CD4-positive, alpha-beta T cell (primary cell): ENCODE measurements at regions not wholly inside any gene's neighbourhood (a gene's known extent, or its start where the extent isn't known, plus 50 kb on each side); places are given as distances from the start of the nearest gene placed in this dataset.
A peak's percentile ranks its signal among the peaks of the same experiment; 100 is the strongest.

Source experiments
- ATAC-seq: fragments of 200-7000 bp; cut with Tn5 transposase; one replicate; pipeline ENCODE4 v1.10.0; 2022; ENCODE audit warnings: mild to moderate bottlenecking; ENCODE audit not compliant: poor library complexity
- CTCF ChIA-PET: fragments of 350-600 bp; sonication (Branson Sonifier 250); formaldehyde crosslinking; loops from one replicate; lab custom pipeline; 2021; ENCODE audit warnings: antibody characterized with exemption, inconsistent platforms; lab: Charles Lee
- POLR2A ChIA-PET: fragments of 350-600 bp; sonication (Branson Sonifier 250); formaldehyde crosslinking; loops from one replicate; lab custom pipeline; 2021; ENCODE audit warnings: antibody characterized with exemption, inconsistent platforms; lab: Charles Lee
- DNase-seq, 14 experiments: peaks; one replicate each; pipeline ENCODE4 v3.0.0-alpha.2; 2013 to 2020; ENCODE audit warnings: mixed read lengths in 2 of 14
- H3K27ac ChIP-seq, 2 donors: one replicate each; pipeline versions ENCODE4 v1.5.1 to v1.7.0; 2013; ENCODE audit warnings: low read length in 2 of 2, low read depth in 1 of 2, mild to moderate bottlenecking in 1 of 2
- H3K27me3 ChIP-seq, 2 experiments: 1 replicate in 1 of 2; 2 replicates in 1 of 2; pipeline versions ENCODE4 v1.6.1 to v1.7.0; 2013; ENCODE audit warnings: low read length in 2 of 2, control low read depth in 1 of 2, mild to moderate bottlenecking in 1 of 2, moderate library complexity in 1 of 2; ENCODE audit not compliant: insufficient read depth in 2 of 2, control insufficient read depth in 1 of 2
- H3K36me3 ChIP-seq: one replicate; pipeline ENCODE4 v1.6.1; 2013; ENCODE audit warnings: low read length, control low read depth; ENCODE audit not compliant: insufficient read depth
- H3K4me1 ChIP-seq: one replicate; pipeline ENCODE4 v1.6.1; 2013; ENCODE audit warnings: low read length, control low read depth; ENCODE audit not compliant: insufficient read depth
- H3K4me3 ChIP-seq: one replicate; pipeline ENCODE4 v1.5.1; 2013; ENCODE audit warnings: mild to moderate bottlenecking, low read length, moderate library complexity
- H3K9me3 ChIP-seq, 2 experiments: 1 replicate in 1 of 2; 2 replicates in 1 of 2; pipeline versions ENCODE4 v1.6.1 to v1.7.0; 2013; ENCODE audit warnings: low read length in 2 of 2, mild to moderate bottlenecking in 2 of 2, control low read depth in 1 of 2, moderate library complexity in 1 of 2; ENCODE audit not compliant: control insufficient read depth in 1 of 2, insufficient read depth in 1 of 2
- H3K27ac Mint-ChIP-seq: one replicate; pipeline ENCODE4 v1.8.0; 2020; ENCODE audit warnings: mixed read lengths
- H3K27me3 Mint-ChIP-seq: one replicate; pipeline ENCODE4 v1.8.0; 2021; ENCODE audit warnings: mixed read lengths
- H3K36me3 Mint-ChIP-seq: one replicate; pipeline ENCODE4 v1.8.0; 2021; ENCODE audit warnings: low read depth, mixed read lengths
- H3K4me1 Mint-ChIP-seq: one replicate; pipeline ENCODE4 v1.8.0; 2021; ENCODE audit warnings: low read depth, mixed read lengths
- H3K4me3 Mint-ChIP-seq: one replicate; pipeline ENCODE4 v1.8.0; 2020; ENCODE audit warnings: mild to moderate bottlenecking, mixed read lengths
- H3K9me3 Mint-ChIP-seq: one replicate; pipeline ENCODE4 v1.8.0; 2020; ENCODE audit warnings: mixed read lengths
- intact Hi-C, 2 experiments: fragments of 100-400 bp; cut with DNase I in 1 of 2; cut with micrococcal nuclease in 1 of 2; formaldehyde crosslinking; loops; one replicate each; pipeline versions ENCODE4 v1.15.1 to v1.9.0; 2023 to 2025; cut with DNase I, micrococcal nuclease
- TF ChIP-seq, protein P1 (sequence below): fragments of 200-600 bp; IDR thresholded peaks from one replicate; pipeline ENCODE4 v1.8.0; 2022; ENCODE audit warnings: antibody characterized with exemption, mild to moderate bottlenecking

GRCh38 chr22:40120848-40121247 lies 56.9 kb upstream of the TNRC6B start:
- no peak overlapping the region for H3K4me3 ChIP-seq
- ChIA-PET CTCF (interaction anchor here (1.7 kb wide), 1 partner anchor 227 kb away, joined by 4 read pairs; no protein-coding TSS in a partner anchor), POLR2A (no interaction called here)
- intact Hi-C loops: no loop called here
- ATAC-seq: no peak
- peaks cover 57% of the 10 kb centered on the region for H3K36me3 ChIP-seq
- Mint-ChIP-seq H3K27me3 (no peaks in the 10 kb centered on the region), H3K4me3 (no peak overlapping the region), H3K9me3 (no peaks in the 10 kb centered on the region), H3K27ac (peak overlapping the region; percentile 87), H3K4me1 (peaks cover 82% of the 10 kb centered on the region), H3K36me3 (peaks cover 71% of the 10 kb centered on the region)
- H3K4me1 ChIP-seq: peaks cover 28% of the 10 kb centered on the region
- H3K27ac ChIP-seq: no peak overlapping the region
- TF ChIP-seq, protein P1, sequence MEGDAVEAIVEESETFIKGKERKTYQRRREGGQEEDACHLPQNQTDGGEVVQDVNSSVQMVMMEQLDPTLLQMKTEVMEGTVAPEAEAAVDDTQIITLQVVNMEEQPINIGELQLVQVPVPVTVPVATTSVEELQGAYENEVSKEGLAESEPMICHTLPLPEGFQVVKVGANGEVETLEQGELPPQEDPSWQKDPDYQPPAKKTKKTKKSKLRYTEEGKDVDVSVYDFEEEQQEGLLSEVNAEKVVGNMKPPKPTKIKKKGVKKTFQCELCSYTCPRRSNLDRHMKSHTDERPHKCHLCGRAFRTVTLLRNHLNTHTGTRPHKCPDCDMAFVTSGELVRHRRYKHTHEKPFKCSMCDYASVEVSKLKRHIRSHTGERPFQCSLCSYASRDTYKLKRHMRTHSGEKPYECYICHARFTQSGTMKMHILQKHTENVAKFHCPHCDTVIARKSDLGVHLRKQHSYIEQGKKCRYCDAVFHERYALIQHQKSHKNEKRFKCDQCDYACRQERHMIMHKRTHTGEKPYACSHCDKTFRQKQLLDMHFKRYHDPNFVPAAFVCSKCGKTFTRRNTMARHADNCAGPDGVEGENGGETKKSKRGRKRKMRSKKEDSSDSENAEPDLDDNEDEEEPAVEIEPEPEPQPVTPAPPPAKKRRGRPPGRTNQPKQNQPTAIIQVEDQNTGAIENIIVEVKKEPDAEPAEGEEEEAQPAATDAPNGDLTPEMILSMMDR: no peak
- H3K9me3 ChIP-seq: no peaks in the 10 kb centered on the region
- no peaks in the 10 kb centered on the region for H3K27me3 ChIP-seq
- DNase-seq: no peak

DNA sequence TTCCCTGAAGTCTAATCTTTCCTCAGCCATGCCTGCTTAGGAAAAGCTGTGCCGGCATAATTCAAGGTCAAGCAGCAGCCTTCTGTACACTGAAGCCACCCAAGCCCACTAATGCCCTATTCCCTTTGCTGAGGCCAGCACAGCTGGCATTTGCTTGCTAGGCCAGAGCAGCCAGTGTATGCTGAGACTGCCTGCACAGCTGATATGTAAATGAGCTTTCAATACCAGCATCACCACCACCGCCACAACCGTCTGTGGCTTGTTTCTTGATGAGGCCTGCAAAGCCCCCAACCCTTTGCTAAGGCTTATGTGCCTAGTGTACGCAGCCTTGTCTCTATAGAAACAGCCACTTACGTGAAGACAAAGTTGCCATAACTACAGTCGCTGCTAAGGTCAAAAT lies 56.3 kb upstream of the TNRC6B start:
- Histone ChIP-seq H3K36me3 (peaks cover 63% of the 10 kb centered on the region), H3K4me1 (peaks cover 22% of the 10 kb centered on the region), H3K4me3 (no peak overlapping the region), H3K27ac (no peak overlapping the region), H3K9me3 (no peaks in the 10 kb centered on the region), H3K27me3 (no peaks in the 10 kb centered on the region)
- H3K4me3 Mint-ChIP-seq: peak overlapping the region; percentile 40
- POLR2A ChIA-PET: interaction anchor here (0.6 kb wide), 1 partner anchor 58 kb away, joined by 3 read pairs; no protein-coding TSS in a partner anchor
- H3K27ac Mint-ChIP-seq: peak overlapping the region; percentile 87
- peaks cover 71% of the 10 kb centered on the region for H3K36me3 Mint-ChIP-seq
- no peaks in the 10 kb centered on the region for H3K9me3 Mint-ChIP-seq
- intact Hi-C loops: no loop called here
- DNase-seq (peak in 3 of 14 experiments; percentile 31 to 53 (median 38)), ATAC-seq (peak; percentile 27)
- peaks cover 76% of the 10 kb centered on the region for H3K4me1 Mint-ChIP-seq
- no peaks in the 10 kb centered on the region for H3K27me3 Mint-ChIP-seq
- CTCF ChIA-PET: interaction anchor here (1.7 kb wide), 1 partner anchor 227 kb away, joined by 4 read pairs; no protein-coding TSS in a partner anchor
- TF ChIP-seq, protein P1: no peak

- ChIA-PET POLR2A (no interaction called here), CTCF (interaction anchor here (1.4 to 1.7 kb wide), 2 partner anchors 87 to 225 kb away, joined by 3 to 4 read pairs; no protein-coding TSS in a partner anchor)
- TF ChIP-seq, protein P1: no peak
- no peaks in the 10 kb centered on the region for H3K9me3 ChIP-seq
- no peaks in the 10 kb centered on the region for H3K27me3 ChIP-seq
- H3K36me3 ChIP-seq: peaks cover 70% of the 10 kb centered on the region
- H3K36me3 Mint-ChIP-seq: peaks cover 81% of the 10 kb centered on the region
- no peaks in the 10 kb centered on the region for H3K27me3 Mint-ChIP-seq
- ATAC-seq (no peak), DNase-seq (no peak)
- H3K27ac ChIP-seq: no peak overlapping the region
- H3K4me3 Mint-ChIP-seq: no peak overlapping the region
- H3K9me3 Mint-ChIP-seq: no peaks in the 10 kb centered on the region
- H3K27ac Mint-ChIP-seq: peak overlapping the region; percentile 87
- intact Hi-C loops: no loop called here
- H3K4me1 Mint-ChIP-seq: peaks cover 67% of the 10 kb centered on the region
- H3K4me3 ChIP-seq: no peak overlapping the region
- peaks cover 11% of the 10 kb centered on the region for H3K4me1 ChIP-seq
Measured at GRCh38 chr22:40122792-40123191, 54.9 kb upstream of the TNRC6B start.
